ENCODE measurements at regions not wholly inside any gene's neighbourhood (a gene's known extent, or its start where the extent isn't known, plus 50 kb on each side); places are given as distances from the start of the nearest gene placed in this dataset.

GRCh38 chr1:189803364-189803763 lies 674.3 kb downstream of the BRINP3 start:
- TF ChIP-seq, protein P1, sequence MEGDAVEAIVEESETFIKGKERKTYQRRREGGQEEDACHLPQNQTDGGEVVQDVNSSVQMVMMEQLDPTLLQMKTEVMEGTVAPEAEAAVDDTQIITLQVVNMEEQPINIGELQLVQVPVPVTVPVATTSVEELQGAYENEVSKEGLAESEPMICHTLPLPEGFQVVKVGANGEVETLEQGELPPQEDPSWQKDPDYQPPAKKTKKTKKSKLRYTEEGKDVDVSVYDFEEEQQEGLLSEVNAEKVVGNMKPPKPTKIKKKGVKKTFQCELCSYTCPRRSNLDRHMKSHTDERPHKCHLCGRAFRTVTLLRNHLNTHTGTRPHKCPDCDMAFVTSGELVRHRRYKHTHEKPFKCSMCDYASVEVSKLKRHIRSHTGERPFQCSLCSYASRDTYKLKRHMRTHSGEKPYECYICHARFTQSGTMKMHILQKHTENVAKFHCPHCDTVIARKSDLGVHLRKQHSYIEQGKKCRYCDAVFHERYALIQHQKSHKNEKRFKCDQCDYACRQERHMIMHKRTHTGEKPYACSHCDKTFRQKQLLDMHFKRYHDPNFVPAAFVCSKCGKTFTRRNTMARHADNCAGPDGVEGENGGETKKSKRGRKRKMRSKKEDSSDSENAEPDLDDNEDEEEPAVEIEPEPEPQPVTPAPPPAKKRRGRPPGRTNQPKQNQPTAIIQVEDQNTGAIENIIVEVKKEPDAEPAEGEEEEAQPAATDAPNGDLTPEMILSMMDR (IDR thresholded peaks at IDR 0.05) = no peak
- no peak for TF ChIP-seq POLR2A (IDR thresholded peaks at IDR 0.05)

Measured in right lobe of liver (tissue), 4 donors.